ENCODE measurements at regions not wholly inside any gene's neighbourhood (a gene's known extent, or its start where the extent isn't known, plus 50 kb on each side); places are given as distances from the start of the nearest gene placed in this dataset.

GRCh38 chr10:10960534-10960933, 57.1 kb upstream of the CELF2 start:
- DNase-seq (ENCODE audit: low read depth), result no peak

GRCh38 chr10:10961072-10961471, 56.6 kb upstream of the CELF2 start:
- no peak for DNase-seq (ENCODE audit: low read depth)

GRCh38 chr10:10967029-10967428, 50.6 kb upstream of the CELF2 start:
- DNase-seq (ENCODE audit: low read depth), result no peak

- DNase-seq (ENCODE audit: low read depth), result no peak
These were observed 50.0 kb upstream of the CELF2 start for GRCh38 chr10:10967581-10968256.

Data from activated T-cell treated with anti-CD3 and anti-CD28 coated beads for 48 hours (primary cell).